Breast epithelium (tissue), 4 donors: ENCODE measurements at regions not wholly inside any gene's neighbourhood (a gene's known extent, or its start where the extent isn't known, plus 50 kb on each side); places are given as distances from the start of the nearest gene placed in this dataset.

ENCODE experiments used
- DNase-seq, 2 donors: peaks; one replicate each; pipeline ENCODE4 v3.0.0-alpha.2; 2019; ENCODE audit warnings: low spot score in 2 of 2
- H3K27ac ChIP-seq, 2 donors: fragments of 200-600 bp; sonication (generic) in 1 of 2; one replicate each; pipeline ENCODE4 v1.5.1; 2016 to 2019; ENCODE audit warnings: mild to moderate bottlenecking in 1 of 2
- H3K27me3 ChIP-seq, 2 donors: fragments of 200-600 bp; sonication (generic) in 1 of 2; one replicate each; pipeline versions ENCODE4 v1.5.1 to v1.6.0; 2017 to 2019; ENCODE audit warnings: control low read depth in 1 of 2, mild to moderate bottlenecking in 1 of 2
- H3K36me3 ChIP-seq: fragments of 200-600 bp; one replicate; pipeline ENCODE4 v1.5.1; 2019
- H3K4me1 ChIP-seq, 2 donors: fragments of 200-600 bp; sonication (generic); one replicate each; pipeline ENCODE4 v1.5.1; 2016 to 2019; ENCODE audit warnings: control low read depth in 1 of 2
- H3K4me3 ChIP-seq, 3 donors: fragments of 200-600 bp; sonication (generic); 1 replicate in 2 of 3; 2 replicates in 1 of 3; pipeline ENCODE4 v1.5.1; 2016 to 2019; ENCODE audit warnings: mild to moderate bottlenecking in 3 of 3, moderate library complexity in 2 of 3
- H3K9me3 ChIP-seq, 2 donors: fragments of 200-600 bp; sonication (generic) in 1 of 2; one replicate each; pipeline ENCODE4 v1.5.1; 2016 to 2019; ENCODE audit warnings: control low read depth in 1 of 2
- POLR2A ChIP-seq: fragments of 450-650 bp; IDR thresholded peaks from one replicate; pipeline ENCODE4 v1.6.1; 2016; ENCODE audit warnings: antibody characterized with exemption, mild to moderate bottlenecking, moderate library complexity
- POLR2AphosphoS5 ChIP-seq, 3 donors: sonication (generic); formaldehyde crosslinking; IDR thresholded peaks; one replicate each; pipeline ENCODE4 v1.6.1; 2017; ENCODE audit warnings: antibody characterized with exemption in 3 of 3
- intact Hi-C: fragments of 100-400 bp; cut with DNase I; formaldehyde crosslinking; loops from one replicate; pipeline ENCODE4 v1.15.1; 2023; ENCODE audit warnings: low total_unique reads
- TF ChIP-seq, protein P1 (sequence below), 3 donors: fragments of 450-650 bp; IDR thresholded peaks; one replicate each; pipeline ENCODE4 v1.5.1; 2016 to 2017; ENCODE audit warnings: antibody characterized with exemption in 3 of 3, mild to moderate bottlenecking in 3 of 3, moderate library complexity in 3 of 3

DNA sequence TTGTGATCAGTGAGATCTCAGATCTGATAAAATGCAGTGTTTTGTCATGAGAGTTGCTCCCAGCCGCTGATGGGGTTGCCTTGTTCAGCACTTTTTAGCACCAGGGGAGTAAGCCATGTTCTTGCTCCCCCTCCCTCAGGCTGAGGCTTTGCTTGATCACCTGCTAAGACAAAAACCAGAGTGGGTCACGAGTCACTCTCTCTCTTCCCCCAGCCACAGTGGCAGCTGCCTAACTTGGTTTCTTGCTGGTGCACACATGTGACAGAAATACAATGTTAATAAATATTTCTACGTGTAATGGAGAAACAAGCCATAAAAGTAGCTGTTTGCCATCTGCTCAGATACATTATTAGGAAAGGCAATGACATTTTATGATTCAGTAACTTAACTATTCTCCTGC is 212.4 kb upstream of the DMRT1 start:
- Histone ChIP-seq H3K27me3 (no peaks in the 10 kb centered on the region), H3K4me1 (peaks cover 0 to 4% of the 10 kb centered on the region in 2 donors), H3K36me3 (no peaks in the 10 kb centered on the region), H3K9me3 (no peaks in the 10 kb centered on the region), H3K27ac (no peak overlapping the region), H3K4me3 (no peak overlapping the region)
- DNase-seq: no peak
- no peak for TF ChIP-seq POLR2A
- TF ChIP-seq POLR2AphosphoS5 (IDR thresholded peaks at IDR 0.05): no peak
- TF ChIP-seq, protein P1, sequence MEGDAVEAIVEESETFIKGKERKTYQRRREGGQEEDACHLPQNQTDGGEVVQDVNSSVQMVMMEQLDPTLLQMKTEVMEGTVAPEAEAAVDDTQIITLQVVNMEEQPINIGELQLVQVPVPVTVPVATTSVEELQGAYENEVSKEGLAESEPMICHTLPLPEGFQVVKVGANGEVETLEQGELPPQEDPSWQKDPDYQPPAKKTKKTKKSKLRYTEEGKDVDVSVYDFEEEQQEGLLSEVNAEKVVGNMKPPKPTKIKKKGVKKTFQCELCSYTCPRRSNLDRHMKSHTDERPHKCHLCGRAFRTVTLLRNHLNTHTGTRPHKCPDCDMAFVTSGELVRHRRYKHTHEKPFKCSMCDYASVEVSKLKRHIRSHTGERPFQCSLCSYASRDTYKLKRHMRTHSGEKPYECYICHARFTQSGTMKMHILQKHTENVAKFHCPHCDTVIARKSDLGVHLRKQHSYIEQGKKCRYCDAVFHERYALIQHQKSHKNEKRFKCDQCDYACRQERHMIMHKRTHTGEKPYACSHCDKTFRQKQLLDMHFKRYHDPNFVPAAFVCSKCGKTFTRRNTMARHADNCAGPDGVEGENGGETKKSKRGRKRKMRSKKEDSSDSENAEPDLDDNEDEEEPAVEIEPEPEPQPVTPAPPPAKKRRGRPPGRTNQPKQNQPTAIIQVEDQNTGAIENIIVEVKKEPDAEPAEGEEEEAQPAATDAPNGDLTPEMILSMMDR (IDR thresholded peaks at IDR 0.05): no peak
- intact Hi-C loops: no loop called here

- TF ChIP-seq POLR2AphosphoS5 (IDR thresholded peaks at IDR 0.05): no peak
- TF ChIP-seq, protein P1 (IDR thresholded peaks at IDR 0.05): no peak
- TF ChIP-seq POLR2A: no peak
- Histone ChIP-seq H3K27me3 (no peaks in the 10 kb centered on the region), H3K36me3 (no peaks in the 10 kb centered on the region), H3K4me3 (no peak overlapping the region), H3K4me1 (no peaks in the 10 kb centered on the region), H3K9me3 (no peaks in the 10 kb centered on the region), H3K27ac (no peak overlapping the region)
- no peak for DNase-seq
- intact Hi-C loops: no loop called here
Observed at GRCh38 chr9:630817-631216, 210.7 kb upstream of the DMRT1 start.

GRCh38 chr9:631596-631995 is 209.9 kb upstream of the DMRT1 start:
- DNase-seq: no peak
- intact Hi-C loops: no loop called here
- H3K4me3 ChIP-seq: no peak overlapping the region
- no peaks in the 10 kb centered on the region for H3K27me3 ChIP-seq
- no peak overlapping the region for H3K27ac ChIP-seq
- TF ChIP-seq POLR2AphosphoS5 (IDR thresholded peaks at IDR 0.05) (no peak), POLR2A (no peak)
- TF ChIP-seq, protein P1 (IDR thresholded peaks at IDR 0.05): no peak
- no peaks in the 10 kb centered on the region for H3K9me3 ChIP-seq
- H3K36me3 ChIP-seq: no peaks in the 10 kb centered on the region
- no peaks in the 10 kb centered on the region for H3K4me1 ChIP-seq

- no peak for DNase-seq
Observed at GRCh38 chr9:633461-633860, 208.0 kb upstream of the DMRT1 start.

GRCh38 chr9:636931-637591 is 204.4 kb upstream of the DMRT1 start:
- intact Hi-C loops: no loop called here
- DNase-seq: no peak
- no peaks in the 10 kb centered on the region for H3K4me1 ChIP-seq
- no peaks in the 10 kb centered on the region for H3K9me3 ChIP-seq
- H3K27me3 ChIP-seq: no peaks in the 10 kb centered on the region
- no peaks in the 10 kb centered on the region for H3K36me3 ChIP-seq
- no peak overlapping the region for H3K4me3 ChIP-seq
- no peak overlapping the region for H3K27ac ChIP-seq
- no peak for TF ChIP-seq POLR2A
- TF ChIP-seq, protein P1 (IDR thresholded peaks at IDR 0.05): no peak
- TF ChIP-seq POLR2AphosphoS5 (IDR thresholded peaks at IDR 0.05): no peak

More at GRCh38 chr9:633461-633860, 208.0 kb upstream of the DMRT1 start:
- no peaks in the 10 kb centered on the region for H3K4me1 ChIP-seq
- H3K36me3 ChIP-seq: no peaks in the 10 kb centered on the region
- H3K27me3 ChIP-seq: no peaks in the 10 kb centered on the region
- H3K4me3 ChIP-seq: no peak overlapping the region
- TF ChIP-seq POLR2A (no peak), POLR2AphosphoS5 (IDR thresholded peaks at IDR 0.05) (no peak)
- TF ChIP-seq, protein P1 (IDR thresholded peaks at IDR 0.05): no peak
- H3K9me3 ChIP-seq: no peaks in the 10 kb centered on the region
- intact Hi-C loops: no loop called here
- H3K27ac ChIP-seq: no peak overlapping the region
